ENCODE measurements at regions not wholly inside any gene's neighbourhood (a gene's known extent, or its start where the extent isn't known, plus 50 kb on each side); places are given as distances from the start of the nearest gene placed in this dataset.

DNA sequence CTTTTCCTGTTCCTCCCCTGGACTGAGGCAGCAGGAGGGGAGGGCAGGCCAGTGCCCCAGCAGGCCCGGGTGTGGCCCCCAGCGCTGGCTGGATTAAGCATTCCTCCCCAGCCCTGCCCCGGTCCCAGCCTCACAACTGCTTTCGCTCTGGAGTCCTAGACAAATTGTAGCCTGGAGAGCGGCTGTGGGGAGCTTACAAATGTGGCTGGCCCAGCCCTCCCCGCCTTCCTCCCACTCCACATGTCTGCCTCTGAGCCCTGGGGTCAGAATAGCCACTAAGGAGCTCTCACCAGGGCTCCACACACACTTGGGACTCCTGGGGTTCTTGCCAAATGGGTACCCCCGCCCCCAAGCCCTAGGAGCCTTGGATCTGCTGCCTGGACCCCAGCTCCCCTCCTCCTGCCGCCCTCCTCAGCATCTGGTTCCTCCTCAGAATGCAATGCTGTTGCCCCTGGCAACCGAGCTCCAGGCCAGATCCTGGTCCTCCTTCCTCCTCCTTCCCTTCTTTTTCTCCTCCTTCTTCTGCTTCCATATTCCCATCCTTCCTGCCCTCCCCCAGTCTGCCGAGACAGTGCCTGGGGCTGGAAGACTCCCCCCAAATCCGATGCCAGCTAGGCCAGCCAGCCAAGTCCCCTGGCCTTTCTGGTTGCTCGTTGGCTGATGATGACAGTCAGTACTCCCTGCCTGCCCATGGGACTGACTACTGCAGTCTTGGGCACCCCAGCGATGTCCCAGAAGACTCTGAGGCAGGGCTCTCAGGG lies 91.1 kb downstream of the LINGO1 start:
- H3K9me3 ChIP-seq: no peaks in the 10 kb centered on the region
- WGBS, 2 donors: 54 to 60% methylated on average over 13 of the region's 13 CpGs
- peaks cover 22 to 72% (median 55%) of the 10 kb centered on the region in 9 donors for H3K4me1 ChIP-seq
- peak; percentile 43 for DNase-seq
- H3K36me3 ChIP-seq: no peaks in the 10 kb centered on the region
- H3K27me3 ChIP-seq: no peaks in the 10 kb centered on the region
- ATAC-seq: peak in 7 of 8 donors; percentile 8 to 59 (median 39)
- no peak overlapping the region for H3K4me3 ChIP-seq
- peak overlapping the region; percentile 30 to 87 (median 69) for H3K27ac ChIP-seq
- TF ChIP-seq, protein P1, sequence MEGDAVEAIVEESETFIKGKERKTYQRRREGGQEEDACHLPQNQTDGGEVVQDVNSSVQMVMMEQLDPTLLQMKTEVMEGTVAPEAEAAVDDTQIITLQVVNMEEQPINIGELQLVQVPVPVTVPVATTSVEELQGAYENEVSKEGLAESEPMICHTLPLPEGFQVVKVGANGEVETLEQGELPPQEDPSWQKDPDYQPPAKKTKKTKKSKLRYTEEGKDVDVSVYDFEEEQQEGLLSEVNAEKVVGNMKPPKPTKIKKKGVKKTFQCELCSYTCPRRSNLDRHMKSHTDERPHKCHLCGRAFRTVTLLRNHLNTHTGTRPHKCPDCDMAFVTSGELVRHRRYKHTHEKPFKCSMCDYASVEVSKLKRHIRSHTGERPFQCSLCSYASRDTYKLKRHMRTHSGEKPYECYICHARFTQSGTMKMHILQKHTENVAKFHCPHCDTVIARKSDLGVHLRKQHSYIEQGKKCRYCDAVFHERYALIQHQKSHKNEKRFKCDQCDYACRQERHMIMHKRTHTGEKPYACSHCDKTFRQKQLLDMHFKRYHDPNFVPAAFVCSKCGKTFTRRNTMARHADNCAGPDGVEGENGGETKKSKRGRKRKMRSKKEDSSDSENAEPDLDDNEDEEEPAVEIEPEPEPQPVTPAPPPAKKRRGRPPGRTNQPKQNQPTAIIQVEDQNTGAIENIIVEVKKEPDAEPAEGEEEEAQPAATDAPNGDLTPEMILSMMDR (IDR thresholded peaks at IDR 0.05): no peak
- intact Hi-C loops (cut with DNase I): loop anchor here (2.0 to 10.0 kb wide), 19 partner anchors 34 to 517 kb away; partner anchors contain the start of genes HMG20A (in 2 of the 10) and PEAK1 (in 2 of the 10)

DNA sequence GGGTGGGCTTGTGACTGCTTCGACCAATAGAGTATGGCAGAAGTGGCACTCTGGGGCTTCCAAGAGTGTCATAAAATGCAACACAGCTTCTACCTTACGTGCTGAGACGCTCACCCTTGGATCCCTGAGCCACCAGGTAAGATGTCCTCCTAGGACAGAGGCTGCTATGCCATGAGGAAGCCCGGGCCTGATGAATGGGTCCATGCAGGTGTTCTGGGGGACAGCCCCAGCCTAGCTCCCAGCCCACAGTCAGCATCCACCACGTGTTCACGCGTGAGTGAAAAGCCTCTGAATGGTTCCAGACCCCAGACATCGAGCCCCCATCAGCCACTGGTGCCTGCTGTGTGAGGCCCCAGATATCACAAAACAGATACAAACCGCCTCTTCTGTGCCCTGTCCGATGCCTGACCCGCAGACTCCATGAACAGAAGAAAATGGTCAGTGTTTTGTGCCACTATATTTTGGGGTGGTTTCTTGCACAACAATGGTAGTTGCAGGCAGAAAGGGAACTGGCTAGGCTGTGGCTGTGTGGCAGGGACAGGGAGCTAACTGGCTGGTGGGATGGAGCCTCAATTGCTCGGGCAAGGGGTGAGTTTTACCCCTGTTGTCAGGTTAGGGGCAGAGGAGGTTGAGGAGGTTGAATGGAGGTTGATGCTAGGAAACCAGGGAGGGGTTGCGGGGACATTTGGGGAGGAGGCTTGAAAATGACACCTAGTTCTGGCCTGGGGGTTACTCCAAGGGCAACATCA lies 92.2 kb downstream of the LINGO1 start:
- Histone ChIP-seq H3K27ac (peak overlapping the region in 7 of 10 donors; percentile 30 to 87 (median 77)), H3K27me3 (no peaks in the 10 kb centered on the region), H3K36me3 (no peaks in the 10 kb centered on the region), H3K4me1 (peaks cover 22 to 61% (median 43%) of the 10 kb centered on the region in 9 donors), H3K4me3 (no peak overlapping the region), H3K9me3 (no peaks in the 10 kb centered on the region)
- TF ChIP-seq, protein P1 (IDR thresholded peaks at IDR 0.05): no peak
- intact Hi-C loops (cut with DNase I): loop anchor here in 9 of 10 donors (2.0 to 10.0 kb wide), 12 partner anchors 33 to 516 kb away; partner anchors contain the start of genes HMG20A (in 2 of the 9) and PEAK1 (in 2 of the 9)
- WGBS, 2 donors: 83 to 93% methylated on average over 13 of the region's 13 CpGs
- ATAC-seq: no peak
- DNase-seq: no peak

DNA sequence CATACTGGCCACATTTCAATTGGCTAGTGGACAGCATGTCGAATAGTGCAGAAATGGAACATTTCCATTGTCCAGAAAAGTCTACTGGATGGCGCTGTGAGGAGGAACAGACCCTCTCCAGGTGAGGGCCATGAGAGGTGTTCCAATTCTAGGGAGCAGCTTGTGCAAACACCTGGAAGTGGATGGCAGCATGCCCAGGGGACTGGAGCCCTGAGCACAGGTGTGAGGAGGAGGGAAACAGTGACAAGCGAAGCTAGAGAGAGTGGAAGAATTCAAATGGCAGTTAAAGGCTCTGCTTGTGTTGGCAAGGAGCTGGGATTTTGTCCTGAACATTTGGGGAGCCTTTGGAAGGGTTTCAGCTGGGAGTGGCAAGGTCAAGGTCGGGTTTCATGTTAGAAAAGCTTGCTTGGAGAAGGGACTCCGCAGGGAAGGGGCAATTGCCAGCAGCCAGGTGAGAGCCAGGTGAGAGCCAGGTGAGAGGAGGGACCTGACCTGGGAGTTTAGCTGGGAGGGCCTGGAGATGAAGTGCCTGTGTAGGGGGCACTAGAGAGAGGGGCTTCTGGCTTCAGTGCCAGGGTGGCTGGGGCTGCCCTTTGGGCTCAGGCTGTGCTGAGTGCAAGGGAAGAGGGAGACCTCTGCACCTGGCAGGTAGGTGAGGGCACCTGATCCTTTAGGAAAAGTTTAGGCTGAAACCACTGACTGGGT lies 93.8 kb downstream of the LINGO1 start:
- 58 to 65% methylated on average over 5 of the region's 5 CpGs for WGBS, 2 donors
- H3K27ac ChIP-seq: peak overlapping the region in 1 of 10 donors; percentile 26
- intact Hi-C loops (cut with DNase I): no loop called here
- no peaks in the 10 kb centered on the region for H3K27me3 ChIP-seq
- H3K4me3 ChIP-seq: no peak overlapping the region
- no peak for DNase-seq
- no peaks in the 10 kb centered on the region for H3K9me3 ChIP-seq
- TF ChIP-seq, protein P1 (IDR thresholded peaks at IDR 0.05): no peak
- peaks cover 22 to 63% (median 41%) of the 10 kb centered on the region in 9 donors for H3K4me1 ChIP-seq
- no peak for ATAC-seq
- no peaks in the 10 kb centered on the region for H3K36me3 ChIP-seq

DNA sequence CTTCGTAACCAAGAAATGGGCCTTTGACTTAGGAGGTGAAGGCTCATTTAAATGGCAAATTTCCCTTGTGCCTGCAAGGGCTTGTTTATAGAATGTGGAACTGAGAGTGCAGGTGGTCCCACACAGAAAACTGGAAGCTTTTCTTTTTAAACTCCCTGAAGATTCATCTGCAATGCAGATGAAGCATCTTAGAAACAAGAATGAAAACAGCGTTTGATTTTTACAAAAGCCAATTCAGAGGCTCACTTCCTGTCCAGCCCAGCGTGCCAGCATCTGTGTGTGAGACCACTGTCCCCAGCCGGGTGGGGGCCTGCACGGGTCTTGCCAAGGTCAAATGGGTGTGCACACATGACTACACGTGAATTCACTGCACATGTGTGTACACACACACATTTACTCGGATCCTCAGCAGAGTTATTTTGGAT lies 94.7 kb downstream of the LINGO1 start:
- DNase-seq: peak in 1 of 2 donors; percentile 43

More for the DNA sequence above, 94.7 kb downstream of the LINGO1 start:
- TF ChIP-seq, protein P1 (IDR thresholded peaks at IDR 0.05): no peak
- Histone ChIP-seq H3K4me3 (no peak overlapping the region), H3K9me3 (no peaks in the 10 kb centered on the region), H3K27me3 (no peaks in the 10 kb centered on the region), H3K27ac (peak overlapping the region in 5 of 10 donors; percentile 5 to 45 (median 26)), H3K4me1 (peaks cover 17 to 60% (median 33%) of the 10 kb centered on the region in 9 donors), H3K36me3 (no peaks in the 10 kb centered on the region)
- WGBS, 2 donors: 44 to 56% methylated on average over 7 of the region's 7 CpGs
- intact Hi-C loops (cut with DNase I): no loop called here
- no peak for ATAC-seq
